ENCODE measurements at regions not wholly inside any gene's neighbourhood (a gene's known extent, or its start where the extent isn't known, plus 50 kb on each side); places are given as distances from the start of the nearest gene placed in this dataset.

DNA sequence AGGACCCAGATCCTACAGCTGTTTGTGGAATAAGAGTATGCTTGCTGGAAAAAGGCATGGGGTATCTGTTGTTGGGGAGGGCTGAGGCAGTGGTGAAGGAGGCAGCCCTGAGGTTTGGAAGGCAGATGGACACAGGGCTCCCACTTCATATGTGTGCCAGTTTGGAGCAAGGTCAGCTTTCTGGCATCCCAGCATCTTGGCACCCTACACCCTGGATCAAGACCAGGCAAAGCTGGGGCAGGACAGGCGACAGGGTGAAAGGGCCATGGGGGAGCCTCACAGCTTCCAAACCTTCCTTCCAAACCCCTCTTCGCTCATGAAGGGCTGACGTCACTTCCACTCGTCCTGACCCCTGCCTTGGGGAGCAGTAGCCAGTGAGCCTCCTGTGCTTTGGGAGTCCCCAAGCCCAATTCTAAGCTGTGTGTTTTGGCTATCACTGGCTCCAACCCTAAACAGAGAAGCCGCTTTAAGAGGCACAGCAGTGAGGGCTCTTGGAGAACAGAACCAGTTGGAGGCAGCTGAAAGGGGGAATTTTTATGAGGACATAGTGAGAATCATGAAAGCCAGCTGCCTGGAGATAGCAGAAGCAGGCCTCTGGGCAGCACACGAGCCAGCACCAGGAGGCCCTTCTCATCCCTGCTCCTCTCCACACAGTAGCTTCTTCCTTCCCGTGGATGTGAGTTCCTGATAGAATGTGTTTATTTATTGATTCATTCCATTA lies 448.6 kb upstream of the CDH4 start:
- DNase-seq (ENCODE audit: low read depth): no peak

DNA sequence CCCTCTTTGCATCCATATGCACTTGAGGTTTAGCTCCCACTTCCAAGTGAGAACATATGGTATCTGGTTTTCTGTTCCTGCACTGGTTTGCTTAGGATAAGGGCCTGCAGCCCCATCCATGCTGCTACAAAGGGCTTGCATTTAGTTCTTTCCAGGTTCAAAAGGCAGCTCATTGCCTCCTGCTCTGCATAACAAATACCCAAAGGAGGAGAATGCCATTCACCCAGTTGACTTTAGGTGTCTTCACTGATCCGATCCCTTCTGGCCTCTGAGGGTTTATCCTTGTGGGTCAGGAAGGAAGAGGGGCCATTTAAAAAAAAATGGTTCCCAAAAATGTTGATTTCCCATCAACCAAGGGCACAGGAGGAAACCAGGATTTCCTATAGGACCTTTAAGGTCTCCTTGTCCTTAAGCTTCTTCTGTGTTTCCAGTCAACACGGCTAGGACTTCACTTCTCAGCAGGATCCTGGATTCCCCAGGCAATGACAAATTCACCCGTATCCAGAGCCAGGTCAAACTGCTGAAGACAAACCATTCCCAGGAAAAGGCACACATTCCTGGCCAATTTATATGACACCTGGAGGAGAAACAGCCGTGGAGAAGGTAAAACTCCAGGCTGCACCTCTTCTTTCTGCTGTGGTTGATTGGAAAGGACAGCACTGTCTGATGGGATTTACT lies 447.7 kb upstream of the CDH4 start:
- no peak for DNase-seq (ENCODE audit: low read depth)

- DNase-seq (ENCODE audit: low read depth): no peak
Measured at GRCh38 chr20:60804918-60805630, 447.0 kb upstream of the CDH4 start.

DNA sequence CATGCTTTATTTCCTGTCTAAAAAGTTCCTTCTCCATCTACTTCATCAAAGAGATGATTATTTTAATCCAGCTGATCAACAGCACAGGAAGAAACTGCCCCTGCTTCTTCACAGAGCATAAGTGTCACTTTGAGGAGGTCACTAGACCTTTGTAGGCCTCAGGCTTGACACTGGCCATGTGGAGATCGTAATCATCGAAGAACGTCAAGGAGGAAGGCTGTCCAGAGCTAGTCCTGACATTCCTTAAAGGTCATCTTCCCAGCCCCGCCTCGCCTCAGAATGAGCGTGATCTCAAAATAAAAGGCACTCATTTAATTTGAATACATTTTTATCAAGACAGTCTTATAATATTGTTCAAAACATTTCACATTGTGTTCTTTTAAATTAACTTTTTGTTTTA lies 445.7 kb upstream of the CDH4 start:
- no peak for DNase-seq (ENCODE audit: low read depth)

DNA sequence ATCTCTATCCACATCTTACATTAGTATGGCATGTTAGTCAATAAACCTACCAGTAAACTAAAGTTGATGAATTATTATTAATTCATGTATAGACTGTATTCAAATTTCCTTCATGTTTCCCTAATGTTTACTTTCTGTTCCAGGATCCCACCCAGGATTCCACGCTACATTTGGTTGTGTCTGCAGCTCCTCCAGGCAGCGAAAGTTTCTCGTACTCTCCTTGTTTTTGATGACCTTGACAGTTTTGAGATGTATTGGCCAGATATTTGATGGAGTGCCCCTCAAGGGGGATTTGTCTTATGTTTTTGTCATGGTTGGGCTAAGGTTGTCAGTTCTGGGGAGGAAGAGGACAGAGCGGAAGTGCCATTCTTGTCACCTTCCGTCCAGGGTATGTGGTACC lies 445.2 kb upstream of the CDH4 start:
- DNase-seq (ENCODE audit: low read depth): no peak

GRCh38 chr20:60808003-60808672 lies 443.9 kb upstream of the CDH4 start:
- DNase-seq (ENCODE audit: low read depth): no peak

DNA sequence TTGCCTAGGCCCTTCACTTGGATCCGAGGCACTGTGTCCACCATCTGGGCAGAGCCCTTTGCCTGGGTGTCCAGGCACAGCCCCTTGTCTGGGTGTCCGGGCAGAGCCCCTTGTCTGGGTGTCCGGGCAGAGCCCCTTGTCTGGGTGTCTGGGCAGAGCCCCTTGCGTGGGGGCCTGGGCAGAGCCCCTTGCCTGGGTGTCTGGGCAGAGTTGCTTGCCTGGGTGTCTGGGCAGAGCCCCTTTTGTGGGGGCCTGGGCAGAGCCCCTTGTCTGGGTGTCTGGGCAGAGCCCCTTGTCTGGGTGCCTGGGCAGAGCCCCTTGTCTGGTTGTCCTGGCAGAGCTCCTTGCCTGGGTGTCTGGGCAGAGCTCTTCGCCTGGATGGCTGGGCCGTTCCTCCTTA lies 443.4 kb upstream of the CDH4 start:
- no peak for DNase-seq (ENCODE audit: low read depth)

DNA sequence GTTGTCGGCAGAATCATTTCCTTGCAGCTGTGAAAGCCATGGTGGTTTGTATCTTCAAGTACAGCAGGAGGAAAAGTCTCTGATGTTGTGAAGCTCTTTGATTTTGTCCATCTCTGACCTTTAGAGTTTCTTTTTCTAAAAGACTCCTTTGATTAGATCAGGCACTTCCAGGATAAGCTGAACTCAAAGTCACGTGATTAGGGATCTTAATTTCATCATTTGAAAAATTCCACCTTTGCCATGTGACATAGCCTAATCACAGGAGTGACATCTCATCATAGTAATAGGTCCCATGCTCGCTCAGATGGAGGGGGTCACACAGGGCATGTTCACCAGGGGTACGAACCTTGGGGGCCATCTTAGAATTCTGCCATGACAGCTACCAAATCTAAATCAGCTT lies 441.5 kb upstream of the CDH4 start:
- DNase-seq (ENCODE audit: low read depth): no peak

- DNase-seq (ENCODE audit: low read depth): no peak
Measured at GRCh38 chr20:60812561-60812960, 439.5 kb upstream of the CDH4 start.

DNA sequence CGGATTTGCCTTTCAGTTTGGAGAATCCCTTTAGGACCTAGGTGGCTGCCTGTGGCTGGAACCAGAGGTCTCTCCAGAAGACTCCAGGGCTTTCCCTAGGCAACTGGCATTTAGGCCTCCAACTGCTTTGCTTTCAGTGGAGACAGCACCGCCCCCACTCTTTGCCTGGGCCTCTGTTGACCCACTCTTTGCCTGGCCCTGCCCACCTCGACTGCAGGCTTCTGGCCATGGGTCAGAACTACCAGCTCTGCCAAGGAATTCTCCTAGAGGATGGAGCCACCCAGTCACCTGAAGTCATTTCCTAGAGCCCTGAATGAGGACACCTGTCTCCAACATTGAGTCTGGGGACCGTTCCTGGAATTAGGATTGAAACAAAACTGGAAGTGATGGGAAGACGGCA lies 439.0 kb upstream of the CDH4 start:
- no peak for DNase-seq (ENCODE audit: low read depth)

- DNase-seq (ENCODE audit: low read depth): no peak
Measured at GRCh38 chr20:60815656-60816055, 436.4 kb upstream of the CDH4 start.

GRCh38 chr20:60816901-60817300 lies 435.2 kb upstream of the CDH4 start:
- DNase-seq (ENCODE audit: low read depth): no peak

DNA sequence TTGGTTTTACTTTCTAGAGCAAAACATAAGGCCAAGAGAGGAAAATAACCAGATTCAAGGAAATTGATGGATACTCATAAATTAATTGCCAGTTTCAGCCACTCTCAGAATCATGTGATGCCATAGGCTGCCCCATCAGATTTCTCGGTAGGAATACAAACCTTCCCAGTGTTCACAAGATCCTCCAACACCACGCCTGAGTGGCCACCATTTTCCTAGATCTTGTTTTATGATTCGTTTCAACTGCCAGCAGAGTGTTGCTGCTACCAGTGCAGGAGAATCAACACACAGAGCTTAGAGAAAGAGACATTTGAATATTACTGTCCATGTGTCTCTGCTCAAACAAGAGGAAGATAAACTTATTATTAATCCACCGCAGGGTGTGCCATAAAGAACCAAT lies 434.2 kb upstream of the CDH4 start:
- DNase-seq (ENCODE audit: low read depth): no peak

GRCh38 chr20:60819511-60819910 lies 432.6 kb upstream of the CDH4 start:
- no peak for DNase-seq (ENCODE audit: low read depth)

- DNase-seq (ENCODE audit: low read depth): no peak
Measured at GRCh38 chr20:60820149-60820548, 431.9 kb upstream of the CDH4 start.

DNA sequence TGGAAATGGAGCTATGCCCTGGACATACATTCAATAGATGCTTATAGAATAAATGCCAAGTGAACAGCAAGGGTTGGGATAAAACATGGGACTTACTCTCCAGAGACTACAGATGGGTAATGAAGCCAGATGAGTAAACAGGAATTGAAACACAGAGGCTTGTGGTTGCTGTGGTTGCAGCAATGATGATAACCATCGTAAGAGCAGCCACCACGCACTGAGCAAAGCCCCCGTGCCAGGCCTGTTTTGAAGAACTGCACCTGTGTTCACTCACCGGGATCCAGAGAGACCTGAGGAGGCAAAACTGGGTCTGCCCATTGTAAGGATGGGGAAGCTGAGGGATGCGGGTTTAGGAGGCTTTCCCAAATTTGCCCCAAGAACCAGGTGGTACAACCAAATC lies 431.1 kb upstream of the CDH4 start:
- no peak for DNase-seq (ENCODE audit: low read depth)

DNA sequence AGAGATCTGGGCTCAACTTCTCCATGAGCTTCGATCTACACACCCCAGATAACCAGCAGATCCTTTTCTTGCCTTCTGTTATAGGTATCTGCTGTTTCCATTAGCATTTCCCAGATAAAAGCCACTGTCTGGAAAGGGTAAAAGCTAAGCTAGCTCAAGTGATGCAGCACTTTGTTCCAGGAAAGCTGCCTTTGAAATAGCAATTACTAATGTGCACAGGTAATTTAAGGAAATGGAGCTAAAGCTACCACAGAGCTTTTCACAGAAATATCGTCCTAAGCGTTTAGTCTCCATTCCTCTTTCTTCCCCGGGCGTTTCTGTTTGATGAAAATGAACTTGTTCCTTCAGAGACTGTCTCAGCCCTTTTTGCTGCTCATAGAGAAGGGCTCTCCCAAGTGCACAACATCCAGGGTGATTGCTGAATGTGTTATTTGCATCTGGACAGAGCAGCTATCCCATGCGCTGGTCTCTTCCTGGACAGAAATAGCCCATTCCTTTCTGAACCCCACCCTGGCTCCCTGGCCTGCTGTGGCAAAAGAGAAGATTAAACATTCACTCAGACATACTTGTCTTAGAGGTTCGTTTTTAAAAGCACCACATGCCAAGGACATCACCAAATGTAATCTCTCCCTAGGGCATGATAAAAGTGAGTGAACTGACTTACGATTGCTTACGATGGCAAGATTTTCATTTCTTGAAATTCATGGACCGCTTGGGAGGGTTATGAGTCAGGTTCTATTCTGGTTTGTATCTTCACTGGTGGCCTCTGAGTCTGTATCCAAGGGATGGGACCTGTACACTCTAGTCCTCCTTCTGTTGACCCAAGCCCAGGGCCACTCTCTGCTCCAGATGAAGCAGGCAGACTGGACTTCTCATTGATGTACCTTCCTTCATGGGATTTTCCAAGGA lies 429.1 kb upstream of the CDH4 start:
- DNase-seq (ENCODE audit: low read depth): no peak

- DNase-seq (ENCODE audit: low read depth): no peak
Measured at GRCh38 chr20:60835876-60836275, 416.2 kb upstream of the CDH4 start.

DNA sequence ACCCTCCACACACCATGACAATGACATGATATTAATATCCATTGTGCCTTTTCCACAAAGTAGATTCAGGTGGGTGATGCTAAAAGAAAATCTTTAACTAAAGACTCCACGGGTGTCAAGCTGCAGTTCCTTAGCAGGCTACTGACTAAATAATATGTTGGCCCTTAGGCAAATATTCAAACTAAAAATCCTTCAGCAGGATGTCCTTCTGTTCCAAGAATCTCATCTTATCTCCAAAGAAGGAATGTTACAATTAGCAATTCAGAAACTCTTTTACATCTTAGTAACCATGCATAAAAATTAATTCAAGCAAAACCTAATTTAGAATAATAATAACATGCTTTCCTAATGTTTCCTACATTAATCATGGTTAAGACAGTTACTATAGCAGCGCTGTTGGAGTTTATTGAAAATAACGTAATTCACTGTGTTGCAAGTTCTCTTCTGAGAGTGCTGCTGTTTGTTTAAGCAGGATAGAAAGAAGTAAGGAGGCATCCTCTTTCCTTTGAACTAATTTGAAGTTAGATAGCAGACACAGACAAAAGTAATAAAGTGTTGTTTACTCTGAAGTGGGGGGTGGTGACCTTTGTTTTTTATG lies 414.8 kb upstream of the CDH4 start:
- no peak for DNase-seq (ENCODE audit: low read depth)

DNA sequence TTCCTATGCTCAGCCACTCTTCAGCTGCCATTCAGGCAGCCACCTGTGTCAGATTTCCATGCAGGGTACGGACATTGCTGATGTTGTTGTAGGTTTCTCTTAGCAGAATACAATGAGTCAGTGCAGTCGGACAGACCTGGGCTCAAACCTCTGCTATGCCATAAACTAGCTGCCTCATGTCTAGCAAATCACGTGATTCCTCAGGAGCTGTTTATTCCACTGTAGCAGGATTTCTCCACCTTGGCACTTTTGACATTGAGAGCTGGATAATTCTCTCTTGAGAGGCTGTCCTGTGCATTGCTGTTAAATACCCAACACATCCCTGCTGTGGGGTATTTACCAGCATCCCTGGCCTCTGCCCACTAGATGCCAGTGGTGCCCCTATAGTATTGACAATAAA lies 413.8 kb upstream of the CDH4 start:
- no peak for DNase-seq (ENCODE audit: low read depth)

GRCh38 chr20:60840971-60841370 lies 411.1 kb upstream of the CDH4 start:
- DNase-seq (ENCODE audit: low read depth): no peak

Data from amniotic epithelial cell (primary cell).